Panc1 (cell line): ENCODE measurements at regions not wholly inside any gene's neighbourhood (a gene's known extent, or its start where the extent isn't known, plus 50 kb on each side); places are given as distances from the start of the nearest gene placed in this dataset.

ENCODE experiments used
- CTCF ChIP-seq: fragments of 450-650 bp; IDR thresholded peaks from 2 replicates; pipeline ENCODE4 v1.5.1; 2017; ENCODE audit warnings: mild to moderate bottlenecking
- REST ChIP-seq, 2 experiments: IDR thresholded peaks; 2 replicates each; pipeline ENCODE4 v1.6.1; 2011 to 2012; ENCODE audit warnings: low read depth in 2 of 2, control low read depth in 1 of 2, low read length in 1 of 2, mild to moderate bottlenecking in 1 of 2, moderate library complexity in 1 of 2; ENCODE audit not compliant: insufficient read depth in 1 of 2

- no peak for TF ChIP-seq CTCF
- no peak for TF ChIP-seq REST (IDR thresholded peaks at IDR 0.05; ENCODE audit: insufficient read depth in 1 of 2, low read depth in 2 of 2, low read length in 1 of 2)
These were observed 173.5 kb downstream of the ALG10B start for GRCh38 chr12:38490073-38490472.
